IgD-negative memory B cell (primary cell): ENCODE measurements at regions not wholly inside any gene's neighbourhood (a gene's known extent, or its start where the extent isn't known, plus 50 kb on each side); places are given as distances from the start of the nearest gene placed in this dataset.
"Not testable (repeated sequence)": the region's sequence is repeated elsewhere in the genome, so short reads cannot be mapped to it uniquely, and the experiment has no call there.

Experiments
- H3K27ac Mint-ChIP-seq, 3 donors: one replicate each; pipeline ENCODE4 v1.8.0; 2020 to 2022; ENCODE audit warnings: mild to moderate bottlenecking in 3 of 3, mixed read lengths in 3 of 3, moderate library complexity in 1 of 3
- H3K27me3 Mint-ChIP-seq: one replicate; pipeline ENCODE4 v1.8.0; 2021; ENCODE audit warnings: mixed read lengths
- H3K36me3 Mint-ChIP-seq: one replicate; pipeline ENCODE4 v1.8.0; 2020; ENCODE audit warnings: mild to moderate bottlenecking, mixed read lengths
- H3K4me1 Mint-ChIP-seq, 3 donors: one replicate each; pipeline ENCODE4 v1.8.0; 2020 to 2022; ENCODE audit warnings: mixed read lengths in 3 of 3, mild to moderate bottlenecking in 1 of 3
- H3K4me3 Mint-ChIP-seq, 4 donors: one replicate each; pipeline ENCODE4 v1.8.0; 2020 to 2022; ENCODE audit warnings: mild to moderate bottlenecking in 4 of 4, mixed read lengths in 4 of 4, moderate library complexity in 3 of 4
- H3K9me3 Mint-ChIP-seq, 3 donors: one replicate each; pipeline ENCODE4 v1.8.0; 2020 to 2021; ENCODE audit warnings: mixed read lengths in 3 of 3, mild to moderate bottlenecking in 1 of 3

DNA sequence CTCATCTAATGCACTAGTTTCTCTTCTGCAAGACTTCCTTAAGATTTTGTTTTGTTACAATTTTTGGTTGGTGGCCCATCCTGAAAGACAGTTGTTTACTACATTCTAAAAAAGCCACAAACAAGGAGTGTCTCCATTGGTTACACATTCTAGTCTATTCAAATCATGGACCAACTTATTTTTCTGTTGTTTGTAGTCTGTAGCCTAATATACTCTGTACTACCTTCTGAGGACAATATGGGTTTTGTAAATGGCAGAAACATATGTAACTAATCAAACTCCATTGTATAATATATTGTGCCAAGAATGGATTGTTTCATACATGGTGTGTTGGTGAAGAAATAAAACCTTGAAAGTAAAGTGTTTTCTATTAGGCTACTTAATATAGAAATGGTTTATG is 79.5 kb upstream of the DHX40 start:
- no peaks in the 10 kb centered on the region for H3K36me3 Mint-ChIP-seq
- H3K9me3 Mint-ChIP-seq = peaks cover 0 to 2% (median 0%) of the 10 kb centered on the region in 3 donors
- no peak overlapping the region for H3K4me3 Mint-ChIP-seq
- peaks cover 10% of the 10 kb centered on the region for H3K27me3 Mint-ChIP-seq
- no peak overlapping the region for H3K27ac Mint-ChIP-seq
- peaks cover 0 to 10% (median 9%) of the 10 kb centered on the region in 3 donors for H3K4me1 Mint-ChIP-seq

- peaks cover 0 to 2% (median 0%) of the 10 kb centered on the region in 3 donors for H3K9me3 Mint-ChIP-seq
- no peak overlapping the region for H3K27ac Mint-ChIP-seq
- H3K4me3 Mint-ChIP-seq = no peak overlapping the region
- peaks cover 9% of the 10 kb centered on the region for H3K27me3 Mint-ChIP-seq
- H3K4me1 Mint-ChIP-seq = peaks cover 0 to 6% (median 5%) of the 10 kb centered on the region in 3 donors
- no peaks in the 10 kb centered on the region for H3K36me3 Mint-ChIP-seq
These were observed 78.1 kb upstream of the DHX40 start for GRCh38 chr17:59487161-59487873.

DNA sequence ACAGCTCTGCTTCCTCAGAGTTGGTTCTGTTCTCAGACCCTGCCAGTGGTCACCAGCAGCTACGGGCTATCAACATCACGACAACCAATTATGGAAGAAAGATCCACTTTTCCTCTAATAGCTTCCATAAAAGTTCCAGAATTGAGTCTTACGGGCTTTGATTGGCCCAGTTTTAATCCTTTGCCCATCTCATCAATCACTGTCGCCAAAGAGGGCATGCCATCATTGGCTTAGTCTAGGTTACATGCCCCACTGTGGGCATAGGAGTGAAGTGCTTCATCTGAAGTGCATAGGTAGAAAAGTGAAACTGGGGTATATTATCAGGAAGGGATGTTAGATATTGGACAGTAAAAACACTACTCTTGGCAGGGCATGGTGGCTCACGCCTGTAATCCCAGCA is 76.6 kb upstream of the DHX40 start:
- Mint-ChIP-seq H3K4me1 (peaks cover 0 to 5% (median 3%) of the 10 kb centered on the region in 3 donors), H3K27me3 (peaks cover 7% of the 10 kb centered on the region), H3K9me3 (peaks cover 0 to 1% (median 0%) of the 10 kb centered on the region in 3 donors), H3K36me3 (no peaks in the 10 kb centered on the region), H3K4me3 (no peak overlapping the region), H3K27ac (peak overlapping the region in 1 of 3 donors; percentile 54)

DNA sequence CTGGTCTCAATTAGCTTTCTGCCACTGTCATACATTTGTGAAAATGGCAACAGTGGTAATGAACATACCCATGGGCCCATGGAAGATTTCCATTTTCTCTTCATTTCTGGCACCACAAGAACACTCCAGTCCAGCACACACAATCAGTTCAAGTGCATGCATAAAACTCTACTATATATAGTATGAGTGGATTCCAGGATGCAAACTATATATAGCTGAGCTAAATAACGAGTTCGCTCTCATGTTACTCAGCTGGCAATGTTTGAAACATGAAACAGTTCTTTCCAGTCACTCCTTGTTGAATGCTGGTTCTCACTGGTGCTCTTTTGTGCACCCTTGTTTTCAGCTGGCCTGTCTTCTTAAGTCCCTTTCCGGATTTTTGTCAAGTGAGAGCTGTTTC is 75.2 kb upstream of the DHX40 start:
- Mint-ChIP-seq H3K27ac (no peak overlapping the region), H3K27me3 (peaks cover 6% of the 10 kb centered on the region), H3K4me3 (no peak overlapping the region), H3K4me1 (peaks cover 0 to 4% (median 0%) of the 10 kb centered on the region in 3 donors), H3K9me3 (peaks cover 0 to 2% (median 0%) of the 10 kb centered on the region in 3 donors), H3K36me3 (no peaks in the 10 kb centered on the region)

GRCh38 chr17:59491353-59492090 is 73.9 kb upstream of the DHX40 start:
- no peak overlapping the region for H3K27ac Mint-ChIP-seq
- H3K4me1 Mint-ChIP-seq = peaks cover 0 to 2% (median 0%) of the 10 kb centered on the region in 3 donors
- peaks cover 0 to 2% (median 0%) of the 10 kb centered on the region in 3 donors for H3K9me3 Mint-ChIP-seq
- no peak overlapping the region for H3K4me3 Mint-ChIP-seq
- no peaks in the 10 kb centered on the region for H3K36me3 Mint-ChIP-seq
- H3K27me3 Mint-ChIP-seq = peaks cover 3% of the 10 kb centered on the region

DNA sequence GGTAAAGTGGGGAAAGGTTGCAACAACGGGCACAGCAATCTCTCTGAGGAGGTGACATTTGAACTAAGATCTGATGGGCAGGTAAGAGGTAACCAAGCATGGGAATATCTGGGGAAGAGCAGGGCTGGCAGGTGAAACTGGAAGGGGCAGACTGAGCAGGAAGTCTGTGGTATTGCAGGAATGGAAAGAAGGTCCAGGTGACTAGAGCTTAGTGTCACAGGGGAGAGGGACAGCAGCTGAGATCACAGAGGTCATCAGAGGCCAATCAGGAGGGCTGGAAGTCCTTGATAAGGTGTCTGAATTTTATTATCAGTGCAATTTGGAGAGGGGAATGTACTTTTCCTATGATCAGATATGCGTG is 73.3 kb upstream of the DHX40 start:
- H3K4me3 Mint-ChIP-seq = no peak overlapping the region
- H3K27me3 Mint-ChIP-seq = peaks cover 3% of the 10 kb centered on the region
- H3K9me3 Mint-ChIP-seq = peaks cover 0 to 2% (median 0%) of the 10 kb centered on the region in 3 donors
- peaks cover 0 to 2% (median 0%) of the 10 kb centered on the region in 3 donors for H3K4me1 Mint-ChIP-seq
- no peak overlapping the region for H3K27ac Mint-ChIP-seq
- no peaks in the 10 kb centered on the region for H3K36me3 Mint-ChIP-seq

DNA sequence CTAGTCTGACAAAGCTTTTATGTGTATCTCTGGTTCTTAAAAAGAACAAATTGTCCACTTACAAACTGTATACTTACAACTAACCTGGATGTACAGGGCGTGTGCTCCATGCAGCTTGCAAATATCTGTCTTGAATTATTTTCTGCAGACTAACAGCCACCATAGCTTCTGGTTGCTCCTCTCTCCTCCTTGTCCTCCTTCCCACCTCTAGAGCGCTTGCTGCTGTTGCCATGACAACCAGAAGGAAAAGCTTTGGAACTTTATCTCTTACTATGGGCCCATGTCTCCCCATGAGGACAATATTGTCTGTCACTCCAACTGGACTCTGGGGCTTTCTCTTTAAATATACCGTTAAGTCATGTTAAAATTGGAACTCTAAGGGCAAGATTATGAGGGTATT is 71.5 kb upstream of the DHX40 start:
- no peak overlapping the region for H3K4me3 Mint-ChIP-seq
- H3K4me1 Mint-ChIP-seq = peaks cover 0 to 1% (median 0%) of the 10 kb centered on the region in 3 donors
- H3K27ac Mint-ChIP-seq = no peak overlapping the region
- H3K9me3 Mint-ChIP-seq = peaks cover 0 to 2% (median 0%) of the 10 kb centered on the region in 3 donors
- peaks cover 3% of the 10 kb centered on the region for H3K27me3 Mint-ChIP-seq
- H3K36me3 Mint-ChIP-seq = no peaks in the 10 kb centered on the region

DNA sequence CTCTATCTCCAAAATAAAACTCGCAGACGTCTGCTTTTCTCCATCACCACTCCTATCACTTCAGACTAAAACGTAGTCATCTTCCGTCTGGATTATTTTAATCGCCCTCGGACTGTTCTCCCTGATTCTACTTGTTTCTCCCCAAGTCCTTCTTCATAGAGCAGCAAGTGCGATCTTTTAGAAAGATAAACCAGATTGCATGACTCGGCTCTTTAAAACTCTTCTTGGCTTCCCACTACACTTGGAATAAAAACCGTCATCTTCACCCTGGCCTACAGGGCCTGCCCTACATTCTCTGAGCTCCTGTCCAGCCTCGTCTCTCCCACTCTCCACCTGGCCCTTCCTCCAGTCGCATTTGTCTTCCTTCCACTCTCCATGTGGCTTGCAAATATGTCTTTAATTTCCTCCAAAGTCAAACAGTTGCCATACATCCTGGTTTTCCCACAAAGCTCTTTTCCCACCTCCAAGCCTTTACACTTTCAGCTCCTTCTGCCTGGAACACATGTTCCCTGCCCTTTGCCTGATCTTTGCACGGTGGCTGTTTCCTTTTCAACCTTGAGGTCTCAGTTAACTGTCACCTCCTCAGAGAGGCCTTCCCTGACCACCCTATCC is 70.5 kb upstream of the DHX40 start:
- no peak overlapping the region for H3K27ac Mint-ChIP-seq
- no peaks in the 10 kb centered on the region for H3K36me3 Mint-ChIP-seq
- no peaks in the 10 kb centered on the region for H3K4me1 Mint-ChIP-seq
- peaks cover 0 to 2% (median 0%) of the 10 kb centered on the region in 3 donors for H3K9me3 Mint-ChIP-seq
- H3K4me3 Mint-ChIP-seq = no peak overlapping the region
- H3K27me3 Mint-ChIP-seq = peaks cover 3% of the 10 kb centered on the region

- Mint-ChIP-seq H3K27ac (no peak overlapping the region), H3K4me1 (no peaks in the 10 kb centered on the region), H3K36me3 (no peaks in the 10 kb centered on the region), H3K4me3 (no peak overlapping the region), H3K27me3 (peaks cover 3% of the 10 kb centered on the region), H3K9me3 (peaks cover 0 to 2% (median 0%) of the 10 kb centered on the region in 3 donors)
These were observed 69.2 kb upstream of the DHX40 start for GRCh38 chr17:59496178-59496577.

DNA sequence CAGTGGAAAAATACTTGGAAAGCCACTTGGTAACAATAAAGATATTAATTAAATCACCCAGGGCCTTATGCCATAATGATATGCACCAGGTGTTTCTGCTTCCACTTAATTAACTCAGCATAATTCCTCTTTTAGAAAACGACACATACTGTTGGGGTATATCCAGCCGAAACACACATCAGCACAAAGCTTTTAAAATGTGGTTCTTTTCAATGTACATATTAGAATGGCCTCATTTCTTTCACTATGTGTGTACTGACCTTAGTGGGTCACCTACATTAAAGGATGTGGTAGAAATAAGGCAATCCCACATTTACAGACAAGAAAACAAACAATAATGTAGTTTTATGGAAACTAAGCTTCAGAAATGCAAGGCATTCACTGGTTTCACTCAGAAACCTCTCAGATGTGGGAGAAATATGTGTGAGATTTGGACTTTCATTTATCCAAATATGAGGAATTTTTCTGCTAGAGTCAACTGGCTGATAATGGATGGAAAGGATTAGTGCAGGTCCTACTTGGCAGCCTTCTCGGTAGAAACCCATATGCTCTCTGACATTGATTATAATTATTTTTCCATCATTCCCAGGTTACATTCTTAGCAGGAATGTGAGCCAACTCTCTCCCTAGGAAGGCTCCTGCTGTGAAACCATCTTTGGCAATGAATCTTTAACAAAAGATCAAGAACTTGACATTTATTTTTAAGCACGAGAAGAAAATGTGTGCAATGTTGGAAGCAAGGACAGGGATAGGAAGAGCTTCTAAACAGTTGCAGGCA is 66.7 kb upstream of the DHX40 start:
- Mint-ChIP-seq H3K36me3 (no peaks in the 10 kb centered on the region), H3K4me1 (no peaks in the 10 kb centered on the region), H3K27ac (no peak overlapping the region), H3K9me3 (peaks cover 0 to 2% (median 0%) of the 10 kb centered on the region in 3 donors), H3K4me3 (no peak overlapping the region), H3K27me3 (peaks cover 3% of the 10 kb centered on the region)

DNA sequence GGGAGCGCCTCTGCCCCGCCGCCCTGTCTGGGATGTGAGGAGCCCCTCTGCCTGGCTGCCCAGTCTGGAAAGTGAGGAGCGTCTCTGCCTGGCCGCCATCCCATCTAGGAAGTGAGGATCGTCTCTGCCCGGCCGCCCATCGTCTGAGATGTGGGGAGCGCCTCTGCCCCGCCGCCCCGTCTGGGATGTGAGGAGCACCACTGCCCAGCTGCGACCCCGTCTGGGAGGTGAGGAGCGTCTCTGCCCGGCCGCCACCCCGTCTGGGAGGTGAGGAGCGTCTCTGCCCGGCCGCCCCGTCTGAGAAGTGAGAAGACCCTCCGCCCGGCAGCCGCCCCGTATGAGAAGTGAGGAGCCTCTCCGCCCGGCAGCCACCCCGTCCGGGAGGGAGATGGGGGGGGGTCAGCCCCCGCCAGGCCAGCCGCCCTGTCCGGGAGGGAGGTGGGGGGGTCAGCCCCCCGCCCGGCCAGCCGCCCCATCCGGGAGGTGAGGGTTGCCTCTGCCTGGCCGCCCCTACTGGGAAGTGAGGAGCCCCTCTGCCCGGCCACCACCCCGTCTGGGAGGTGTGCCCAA is 65.2 kb upstream of the DHX40 start:
- H3K36me3 Mint-ChIP-seq, H3K4me3 Mint-ChIP-seq, H3K27ac Mint-ChIP-seq, H3K9me3 Mint-ChIP-seq, H3K4me1 Mint-ChIP-seq, H3K27me3 Mint-ChIP-seq: not testable (repeated sequence)

DNA sequence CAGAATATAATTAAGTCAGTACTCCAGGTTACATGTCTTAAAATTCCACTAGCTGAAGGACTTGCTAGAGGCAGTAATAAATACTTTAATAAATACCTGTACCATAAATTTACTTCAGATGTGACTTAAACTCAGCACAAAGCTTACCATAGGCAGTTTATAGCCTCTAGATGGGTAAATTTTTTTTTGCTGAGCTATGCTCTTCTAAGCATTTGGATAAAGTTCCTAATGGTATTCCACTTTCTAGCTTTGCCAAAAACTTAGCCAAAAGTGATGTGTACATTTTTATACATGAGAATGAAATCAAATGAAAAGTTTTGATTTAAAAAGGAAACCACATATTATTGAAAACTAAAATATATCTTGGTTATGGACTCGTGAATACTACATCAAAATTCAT is 63.7 kb upstream of the DHX40 start:
- Mint-ChIP-seq H3K27ac (no peak overlapping the region), H3K27me3 (peaks cover 3% of the 10 kb centered on the region), H3K9me3 (no peaks in the 10 kb centered on the region), H3K4me3 (no peak overlapping the region), H3K36me3 (no peaks in the 10 kb centered on the region), H3K4me1 (no peaks in the 10 kb centered on the region)

DNA sequence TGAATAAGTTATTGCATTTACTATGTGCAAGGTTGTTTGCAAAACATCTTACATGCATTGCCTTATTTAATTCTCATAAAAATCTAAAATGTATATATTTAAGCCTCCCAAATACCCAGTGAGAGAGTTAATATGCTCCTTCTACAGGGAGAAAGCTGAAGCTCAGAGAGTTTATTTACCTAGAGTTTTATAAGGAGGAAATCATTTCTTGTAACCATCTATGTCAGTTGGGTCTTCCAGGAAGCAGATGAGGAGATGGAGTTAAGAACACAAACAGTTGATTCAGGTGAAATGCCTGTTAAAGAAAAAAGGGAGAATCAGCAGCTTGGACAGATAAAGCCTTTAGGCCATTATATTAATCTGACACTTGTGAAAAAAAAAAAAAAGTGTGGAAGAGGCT is 62.6 kb upstream of the DHX40 start:
- no peaks in the 10 kb centered on the region for H3K36me3 Mint-ChIP-seq
- no peaks in the 10 kb centered on the region for H3K4me1 Mint-ChIP-seq
- H3K4me3 Mint-ChIP-seq = no peak overlapping the region
- peaks cover 3% of the 10 kb centered on the region for H3K27me3 Mint-ChIP-seq
- H3K9me3 Mint-ChIP-seq = no peaks in the 10 kb centered on the region
- H3K27ac Mint-ChIP-seq = no peak overlapping the region

DNA sequence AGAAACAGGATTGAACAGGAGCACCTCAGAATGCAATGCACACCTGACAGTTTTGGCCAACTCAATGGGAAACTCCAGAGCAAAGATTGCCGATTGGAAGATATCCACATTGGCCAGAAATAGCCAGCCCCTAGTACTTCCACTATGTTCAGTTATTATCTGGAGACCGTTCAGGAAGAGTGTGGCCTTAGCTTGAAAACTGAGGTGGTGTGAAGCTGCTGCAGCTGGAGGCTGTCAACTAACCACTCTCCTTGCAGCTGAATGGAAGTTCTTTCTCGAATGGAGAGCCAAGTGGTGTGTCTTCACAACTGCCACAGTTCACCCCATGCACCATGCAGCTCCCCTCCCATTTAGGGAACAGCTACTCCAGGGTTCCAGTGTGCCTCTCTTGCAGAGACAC is 61.9 kb upstream of the DHX40 start:
- Mint-ChIP-seq H3K4me1 (no peaks in the 10 kb centered on the region), H3K27ac (no peak overlapping the region), H3K9me3 (no peaks in the 10 kb centered on the region), H3K27me3 (peaks cover 3% of the 10 kb centered on the region), H3K4me3 (no peak overlapping the region), H3K36me3 (no peaks in the 10 kb centered on the region)

GRCh38 chr17:59504821-59505220 is 60.6 kb upstream of the DHX40 start:
- Mint-ChIP-seq H3K27ac (no peak overlapping the region), H3K36me3 (no peaks in the 10 kb centered on the region), H3K27me3 (peaks cover 3% of the 10 kb centered on the region), H3K4me1 (no peaks in the 10 kb centered on the region), H3K9me3 (no peaks in the 10 kb centered on the region), H3K4me3 (no peak overlapping the region)
